ENCODE measurements at regions not wholly inside any gene's neighbourhood (a gene's known extent, or its start where the extent isn't known, plus 50 kb on each side); places are given as distances from the start of the nearest gene placed in this dataset.

- DNase-seq (ENCODE audit: low read depth): peak; percentile 21
Measured at GRCh38 chr6:133837801-133838349, 51.0 kb upstream of the TCF21 start.
